ENCODE measurements at regions not wholly inside any gene's neighbourhood (a gene's known extent, or its start where the extent isn't known, plus 50 kb on each side); places are given as distances from the start of the nearest gene placed in this dataset.

- Histone ChIP-seq H3K27me3 (ENCODE audit: control insufficient read depth, insufficient read depth, low read length) (no peaks in the 10 kb centered on the region), H3K9ac (ENCODE audit: low read length) (no peak overlapping the region), H3K27ac (ENCODE audit: low read depth, low read length) (no peak overlapping the region), H3K4me3 (ENCODE audit: low read length) (no peak overlapping the region), H3K4me1 (ENCODE audit: control insufficient read depth, insufficient read depth, low read length) (no peaks in the 10 kb centered on the region), H3K36me3 (ENCODE audit: control insufficient read depth, insufficient read depth, low read length) (no peaks in the 10 kb centered on the region)
Measured at GRCh38 chr9:107064378-107064777, 201.4 kb downstream of the ZNF462 start.

- H3K4me1 ChIP-seq (ENCODE audit: control insufficient read depth, insufficient read depth, low read length): no peaks in the 10 kb centered on the region
- no peaks in the 10 kb centered on the region for H3K36me3 ChIP-seq (ENCODE audit: control insufficient read depth, insufficient read depth, low read length)
- H3K27me3 ChIP-seq (ENCODE audit: control insufficient read depth, insufficient read depth, low read length): no peaks in the 10 kb centered on the region
- no peak overlapping the region for H3K9ac ChIP-seq (ENCODE audit: low read length)
- H3K27ac ChIP-seq (ENCODE audit: low read depth, low read length): no peak overlapping the region
- H3K4me3 ChIP-seq (ENCODE audit: low read length): no peak overlapping the region
Measured at GRCh38 chr9:107065549-107065948, 202.6 kb downstream of the ZNF462 start.

- no peaks in the 10 kb centered on the region for H3K4me1 ChIP-seq (ENCODE audit: control insufficient read depth, insufficient read depth, low read length)
Measured at GRCh38 chr9:107067739-107068416, 204.9 kb downstream of the ZNF462 start.

GRCh38 chr9:107068581-107068980 is 205.6 kb downstream of the ZNF462 start:
- H3K9ac ChIP-seq (ENCODE audit: low read length): no peak overlapping the region
- H3K4me3 ChIP-seq (ENCODE audit: low read length): no peak overlapping the region
- H3K27ac ChIP-seq (ENCODE audit: low read depth, low read length): no peak overlapping the region
- H3K36me3 ChIP-seq (ENCODE audit: control insufficient read depth, insufficient read depth, low read length): no peaks in the 10 kb centered on the region
- H3K27me3 ChIP-seq (ENCODE audit: control insufficient read depth, insufficient read depth, low read length): no peaks in the 10 kb centered on the region
- no peaks in the 10 kb centered on the region for H3K4me1 ChIP-seq (ENCODE audit: control insufficient read depth, insufficient read depth, low read length)

More at GRCh38 chr9:107067739-107068416, 204.9 kb downstream of the ZNF462 start:
- no peak overlapping the region for H3K9ac ChIP-seq (ENCODE audit: low read length)
- H3K36me3 ChIP-seq (ENCODE audit: control insufficient read depth, insufficient read depth, low read length): no peaks in the 10 kb centered on the region
- no peak overlapping the region for H3K27ac ChIP-seq (ENCODE audit: low read depth, low read length)
- H3K27me3 ChIP-seq (ENCODE audit: control insufficient read depth, insufficient read depth, low read length): no peaks in the 10 kb centered on the region
- peak overlapping the region; percentile 8 for H3K4me3 ChIP-seq (ENCODE audit: low read length)

DNA sequence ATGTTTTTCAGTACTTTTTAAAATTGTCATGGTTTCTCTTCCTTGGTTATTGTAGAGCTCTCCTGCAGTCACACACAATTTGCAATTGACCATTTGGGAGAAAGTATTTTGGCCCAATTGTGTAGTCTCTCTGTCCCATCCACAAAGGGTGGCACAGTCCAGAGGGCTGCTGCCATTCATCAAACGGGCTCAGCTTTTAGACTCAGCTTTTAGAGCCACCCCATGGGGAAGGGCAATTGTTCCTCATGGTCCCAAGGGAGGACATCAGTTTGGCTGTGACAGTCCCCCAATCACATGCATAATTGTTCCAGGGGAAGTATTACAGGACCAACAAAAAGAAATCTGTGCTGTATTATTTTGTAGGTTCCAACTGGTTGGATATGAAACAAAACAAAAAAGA is 207.6 kb downstream of the ZNF462 start:
- no peak overlapping the region for H3K9ac ChIP-seq (ENCODE audit: low read length)

DNA sequence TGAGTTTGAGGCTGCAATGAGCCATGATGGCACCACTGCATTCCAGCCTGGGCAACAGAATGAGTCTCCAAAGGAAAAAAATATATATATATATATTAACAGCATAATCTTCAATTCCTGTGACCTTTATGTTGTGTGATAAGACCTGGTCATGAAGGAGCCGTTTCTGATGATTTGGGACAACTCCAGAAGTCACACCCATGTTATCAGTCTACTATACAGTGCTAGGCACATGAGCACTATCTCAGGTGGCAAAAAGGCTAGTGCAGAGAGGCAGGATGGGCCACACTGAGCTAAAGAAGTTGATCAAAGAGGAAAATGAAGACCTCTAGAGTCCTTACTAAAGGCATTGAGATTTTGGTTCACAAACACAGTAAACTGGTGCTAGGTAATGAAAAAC is 205.0 kb upstream of the RAD23B start:
- no peaks in the 10 kb centered on the region for H3K36me3 ChIP-seq (ENCODE audit: control insufficient read depth, insufficient read depth, low read length)
- no peak overlapping the region for H3K4me3 ChIP-seq (ENCODE audit: low read length)
- H3K9ac ChIP-seq (ENCODE audit: low read length): no peak overlapping the region
- no peak overlapping the region for H3K27ac ChIP-seq (ENCODE audit: low read depth, low read length)
- no peaks in the 10 kb centered on the region for H3K4me1 ChIP-seq (ENCODE audit: control insufficient read depth, insufficient read depth, low read length)
- H3K27me3 ChIP-seq (ENCODE audit: control insufficient read depth, insufficient read depth, low read length): no peaks in the 10 kb centered on the region

More for the DNA sequence above, 207.6 kb downstream of the ZNF462 start:
- no peaks in the 10 kb centered on the region for H3K36me3 ChIP-seq (ENCODE audit: control insufficient read depth, insufficient read depth, low read length)
- H3K4me1 ChIP-seq (ENCODE audit: control insufficient read depth, insufficient read depth, low read length): no peaks in the 10 kb centered on the region
- H3K27me3 ChIP-seq (ENCODE audit: control insufficient read depth, insufficient read depth, low read length): no peaks in the 10 kb centered on the region
- no peak overlapping the region for H3K4me3 ChIP-seq (ENCODE audit: low read length)
- H3K27ac ChIP-seq (ENCODE audit: low read depth, low read length): no peak overlapping the region

GRCh38 chr9:107079589-107079988 is 203.5 kb upstream of the RAD23B start:
- Histone ChIP-seq H3K4me3 (ENCODE audit: low read length) (no peak overlapping the region), H3K9ac (ENCODE audit: low read length) (no peak overlapping the region), H3K36me3 (ENCODE audit: control insufficient read depth, insufficient read depth, low read length) (no peaks in the 10 kb centered on the region), H3K4me1 (ENCODE audit: control insufficient read depth, insufficient read depth, low read length) (no peaks in the 10 kb centered on the region), H3K27me3 (ENCODE audit: control insufficient read depth, insufficient read depth, low read length) (no peaks in the 10 kb centered on the region), H3K27ac (ENCODE audit: low read depth, low read length) (no peak overlapping the region)

DNA sequence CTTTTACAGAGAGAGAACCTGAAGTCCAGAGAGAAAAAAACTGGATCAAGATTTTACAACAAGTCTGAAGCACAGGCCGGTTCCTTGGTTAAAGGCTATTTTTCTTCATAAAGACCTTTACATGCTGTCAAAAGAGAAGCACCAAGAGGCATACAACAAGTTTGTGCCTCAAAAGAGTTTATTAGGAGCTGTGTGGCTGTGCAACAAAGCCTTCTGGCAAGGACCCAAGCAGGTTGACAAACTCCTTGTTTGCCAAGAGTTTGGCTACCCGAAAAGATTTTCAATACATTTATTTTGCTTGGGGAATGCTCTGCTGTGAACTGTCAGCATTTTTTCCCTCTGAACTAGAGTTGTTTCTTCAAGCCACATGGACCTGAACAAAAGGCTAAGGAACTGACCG is 202.9 kb upstream of the RAD23B start:
- no peaks in the 10 kb centered on the region for H3K36me3 ChIP-seq (ENCODE audit: control insufficient read depth, insufficient read depth, low read length)
- no peak overlapping the region for H3K27ac ChIP-seq (ENCODE audit: low read depth, low read length)
- H3K27me3 ChIP-seq (ENCODE audit: control insufficient read depth, insufficient read depth, low read length): no peaks in the 10 kb centered on the region
- H3K9ac ChIP-seq (ENCODE audit: low read length): no peak overlapping the region
- no peaks in the 10 kb centered on the region for H3K4me1 ChIP-seq (ENCODE audit: control insufficient read depth, insufficient read depth, low read length)
- no peak overlapping the region for H3K4me3 ChIP-seq (ENCODE audit: low read length)

DNA sequence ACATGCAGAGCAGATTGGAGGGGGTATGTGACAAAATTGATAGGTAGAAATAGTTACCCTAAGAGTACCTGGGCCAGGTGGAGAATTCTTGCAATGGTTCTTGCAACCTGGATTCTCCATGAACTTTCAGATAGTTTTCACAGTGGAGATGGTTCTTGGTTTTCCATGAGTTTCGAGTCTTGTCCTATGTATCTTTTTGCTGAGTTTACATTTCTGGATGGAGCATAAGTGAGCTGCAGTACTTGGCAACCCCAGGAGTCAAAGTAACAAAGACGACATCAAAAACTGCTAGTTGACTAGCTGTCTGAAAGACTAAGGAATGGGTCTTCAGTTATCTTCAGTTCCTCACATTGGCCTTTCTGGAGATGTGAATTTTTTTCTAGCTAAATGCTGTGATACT is 196.6 kb upstream of the RAD23B start:
- Histone ChIP-seq H3K36me3 (ENCODE audit: control insufficient read depth, insufficient read depth, low read length) (no peaks in the 10 kb centered on the region), H3K9ac (ENCODE audit: low read length) (no peak overlapping the region), H3K27ac (ENCODE audit: low read depth, low read length) (no peak overlapping the region), H3K4me3 (ENCODE audit: low read length) (no peak overlapping the region), H3K4me1 (ENCODE audit: control insufficient read depth, insufficient read depth, low read length) (no peaks in the 10 kb centered on the region), H3K27me3 (ENCODE audit: control insufficient read depth, insufficient read depth, low read length) (no peaks in the 10 kb centered on the region)

GRCh38 chr9:107087222-107087621 is 195.9 kb upstream of the RAD23B start:
- H3K4me1 ChIP-seq (ENCODE audit: control insufficient read depth, insufficient read depth, low read length): no peaks in the 10 kb centered on the region
- no peak overlapping the region for H3K9ac ChIP-seq (ENCODE audit: low read length)
- H3K36me3 ChIP-seq (ENCODE audit: control insufficient read depth, insufficient read depth, low read length): no peaks in the 10 kb centered on the region
- H3K4me3 ChIP-seq (ENCODE audit: low read length): no peak overlapping the region
- H3K27me3 ChIP-seq (ENCODE audit: control insufficient read depth, insufficient read depth, low read length): no peaks in the 10 kb centered on the region
- no peak overlapping the region for H3K27ac ChIP-seq (ENCODE audit: low read depth, low read length)

DNA sequence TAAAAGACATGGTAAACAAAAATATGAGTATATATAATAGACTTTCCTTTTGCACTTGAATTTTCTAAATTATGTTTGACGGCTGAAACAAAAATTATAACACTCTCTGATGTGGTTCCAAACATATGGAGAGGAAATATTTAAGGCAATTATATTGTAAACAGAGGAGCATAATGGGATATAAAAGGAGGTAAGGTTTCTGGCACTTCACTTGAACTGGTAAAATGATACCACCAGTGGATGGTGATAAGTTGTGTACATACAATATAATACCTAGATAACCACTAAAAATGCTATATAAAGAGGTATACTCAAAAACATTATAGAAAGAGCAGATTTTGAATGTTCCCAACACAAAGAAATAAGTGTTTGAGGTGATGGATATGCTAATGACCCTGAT is 192.9 kb upstream of the RAD23B start:
- H3K27me3 ChIP-seq (ENCODE audit: control insufficient read depth, insufficient read depth, low read length): no peaks in the 10 kb centered on the region
- H3K4me1 ChIP-seq (ENCODE audit: control insufficient read depth, insufficient read depth, low read length): no peaks in the 10 kb centered on the region
- H3K9ac ChIP-seq (ENCODE audit: low read length): no peak overlapping the region
- no peaks in the 10 kb centered on the region for H3K36me3 ChIP-seq (ENCODE audit: control insufficient read depth, insufficient read depth, low read length)
- H3K27ac ChIP-seq (ENCODE audit: low read depth, low read length): no peak overlapping the region
- no peak overlapping the region for H3K4me3 ChIP-seq (ENCODE audit: low read length)

DNA sequence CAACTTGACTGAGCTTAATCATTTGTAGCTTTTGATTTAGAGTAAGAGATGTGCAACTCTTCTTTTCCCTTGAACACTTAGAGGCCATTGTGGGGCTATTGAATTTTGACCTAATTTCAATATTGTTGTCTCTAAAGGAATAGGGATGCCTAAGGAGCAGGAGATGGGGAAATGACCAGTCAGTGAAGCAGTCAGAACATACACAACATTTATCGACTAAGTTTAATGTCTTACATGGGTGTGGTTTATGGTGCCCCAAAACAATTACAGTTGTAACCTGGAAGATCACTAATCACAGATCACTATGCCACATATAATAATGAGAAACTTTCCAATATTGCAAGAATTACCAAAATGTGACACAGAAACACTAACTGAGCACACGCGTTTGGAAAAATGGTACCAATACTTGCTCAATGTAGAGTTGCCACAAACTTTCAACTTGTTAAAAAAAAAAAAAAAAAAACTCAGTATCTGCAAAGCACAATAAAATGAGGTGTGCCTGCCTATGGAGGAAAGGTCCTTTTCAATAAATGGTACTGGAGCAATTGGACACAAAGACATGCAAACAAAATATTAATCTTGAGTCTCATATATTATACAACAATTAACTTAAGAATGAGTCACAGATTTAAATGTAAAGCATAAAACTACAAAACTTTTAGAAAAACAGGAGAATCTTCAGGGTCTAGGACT is 189.6 kb upstream of the RAD23B start:
- no peak overlapping the region for H3K27ac ChIP-seq (ENCODE audit: low read depth, low read length)
- H3K4me1 ChIP-seq (ENCODE audit: control insufficient read depth, insufficient read depth, low read length): no peaks in the 10 kb centered on the region
- H3K4me3 ChIP-seq (ENCODE audit: low read length): no peak overlapping the region
- no peak overlapping the region for H3K9ac ChIP-seq (ENCODE audit: low read length)
- no peaks in the 10 kb centered on the region for H3K27me3 ChIP-seq (ENCODE audit: control insufficient read depth, insufficient read depth, low read length)
- no peaks in the 10 kb centered on the region for H3K36me3 ChIP-seq (ENCODE audit: control insufficient read depth, insufficient read depth, low read length)

GRCh38 chr9:107094370-107094769 is 188.7 kb upstream of the RAD23B start:
- Histone ChIP-seq H3K9ac (ENCODE audit: low read length) (no peak overlapping the region), H3K4me1 (ENCODE audit: control insufficient read depth, insufficient read depth, low read length) (no peaks in the 10 kb centered on the region), H3K27me3 (ENCODE audit: control insufficient read depth, insufficient read depth, low read length) (no peaks in the 10 kb centered on the region), H3K27ac (ENCODE audit: low read depth, low read length) (no peak overlapping the region), H3K4me3 (ENCODE audit: low read length) (no peak overlapping the region), H3K36me3 (ENCODE audit: control insufficient read depth, insufficient read depth, low read length) (no peaks in the 10 kb centered on the region)
